ENCODE measurements at regions not wholly inside any gene's neighbourhood (a gene's known extent, or its start where the extent isn't known, plus 50 kb on each side); places are given as distances from the start of the nearest gene placed in this dataset.

DNA sequence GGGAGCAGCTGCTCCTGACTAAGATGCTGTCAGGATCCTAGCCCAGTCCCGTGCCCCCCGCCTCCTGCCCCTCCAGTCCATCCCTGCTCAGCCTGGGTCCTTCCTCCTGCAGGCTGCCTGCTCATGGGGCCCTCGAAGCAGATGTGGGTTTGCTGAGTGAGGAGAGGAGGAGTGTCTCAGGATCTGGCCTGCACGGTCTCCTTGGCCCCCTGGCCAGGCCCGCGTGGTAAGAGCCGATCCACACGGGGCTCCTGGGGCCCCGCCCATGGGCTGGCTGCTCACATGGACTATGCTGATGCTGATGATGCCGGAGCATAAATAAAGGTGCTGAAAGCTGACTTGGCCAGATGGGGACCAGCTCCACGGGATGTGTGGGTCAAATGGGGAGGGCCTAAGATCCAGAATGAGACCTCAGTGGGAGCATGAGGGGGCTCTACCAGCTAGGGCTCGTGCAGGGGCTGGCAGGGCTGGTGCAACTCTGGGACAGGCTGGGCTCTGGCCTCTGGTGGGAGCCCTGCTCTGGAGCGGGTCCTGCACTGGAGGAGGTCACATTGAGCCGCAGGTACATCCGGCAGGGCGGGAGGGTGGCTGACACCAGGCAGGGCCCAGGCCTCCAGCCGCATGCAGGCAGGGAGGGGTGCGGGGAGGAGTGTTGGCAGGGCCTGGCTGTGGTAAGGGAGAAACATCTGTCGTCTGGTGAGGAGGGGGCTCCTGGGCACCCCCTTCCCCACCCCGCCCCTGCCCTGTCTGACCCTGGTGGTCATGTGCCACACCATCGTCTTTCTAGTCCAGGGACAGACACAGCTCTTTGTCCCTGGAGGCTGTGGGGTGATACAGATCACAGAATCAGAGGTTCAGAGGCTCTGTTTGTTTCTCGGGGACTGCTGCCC, 275.3 kb upstream of the HDAC4 start:
- H3K4me1 ChIP-seq (ENCODE audit: insufficient read depth) = no peaks in the 10 kb centered on the region
- H3K36me3 ChIP-seq (ENCODE audit: insufficient read depth) = no peaks in the 10 kb centered on the region
- TF ChIP-seq, protein P1, sequence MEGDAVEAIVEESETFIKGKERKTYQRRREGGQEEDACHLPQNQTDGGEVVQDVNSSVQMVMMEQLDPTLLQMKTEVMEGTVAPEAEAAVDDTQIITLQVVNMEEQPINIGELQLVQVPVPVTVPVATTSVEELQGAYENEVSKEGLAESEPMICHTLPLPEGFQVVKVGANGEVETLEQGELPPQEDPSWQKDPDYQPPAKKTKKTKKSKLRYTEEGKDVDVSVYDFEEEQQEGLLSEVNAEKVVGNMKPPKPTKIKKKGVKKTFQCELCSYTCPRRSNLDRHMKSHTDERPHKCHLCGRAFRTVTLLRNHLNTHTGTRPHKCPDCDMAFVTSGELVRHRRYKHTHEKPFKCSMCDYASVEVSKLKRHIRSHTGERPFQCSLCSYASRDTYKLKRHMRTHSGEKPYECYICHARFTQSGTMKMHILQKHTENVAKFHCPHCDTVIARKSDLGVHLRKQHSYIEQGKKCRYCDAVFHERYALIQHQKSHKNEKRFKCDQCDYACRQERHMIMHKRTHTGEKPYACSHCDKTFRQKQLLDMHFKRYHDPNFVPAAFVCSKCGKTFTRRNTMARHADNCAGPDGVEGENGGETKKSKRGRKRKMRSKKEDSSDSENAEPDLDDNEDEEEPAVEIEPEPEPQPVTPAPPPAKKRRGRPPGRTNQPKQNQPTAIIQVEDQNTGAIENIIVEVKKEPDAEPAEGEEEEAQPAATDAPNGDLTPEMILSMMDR (conservative IDR thresholded peaks at IDR 0.05; ENCODE audit: low read depth in 2 of 2) = no peak
- TF ChIP-seq NANOG (IDR thresholded peaks at IDR 0.05; ENCODE audit: borderline replicate concordance) = no peak
- TF ChIP-seq EZH2phosphoT487 (IDR thresholded peaks at IDR 0.05; ENCODE audit: unreplicated experiment) = no peak
- TF ChIP-seq ZNF331 (CRISPR knock-in tag; IDR thresholded peaks at IDR 0.05; ENCODE audit: low read depth) = no peak
- no peak for TF ChIP-seq STAT1 (IDR thresholded peaks at IDR 0.05; ENCODE audit: unreplicated experiment)
- TF ChIP-seq POLR2AphosphoS5 (IDR thresholded peaks at IDR 0.05; ENCODE audit: low read depth) = no peak
- no peak for TF ChIP-seq EZH2 (IDR thresholded peaks at IDR 0.05; ENCODE audit: low read depth, unreplicated experiment)
- TF ChIP-seq, protein P2, sequence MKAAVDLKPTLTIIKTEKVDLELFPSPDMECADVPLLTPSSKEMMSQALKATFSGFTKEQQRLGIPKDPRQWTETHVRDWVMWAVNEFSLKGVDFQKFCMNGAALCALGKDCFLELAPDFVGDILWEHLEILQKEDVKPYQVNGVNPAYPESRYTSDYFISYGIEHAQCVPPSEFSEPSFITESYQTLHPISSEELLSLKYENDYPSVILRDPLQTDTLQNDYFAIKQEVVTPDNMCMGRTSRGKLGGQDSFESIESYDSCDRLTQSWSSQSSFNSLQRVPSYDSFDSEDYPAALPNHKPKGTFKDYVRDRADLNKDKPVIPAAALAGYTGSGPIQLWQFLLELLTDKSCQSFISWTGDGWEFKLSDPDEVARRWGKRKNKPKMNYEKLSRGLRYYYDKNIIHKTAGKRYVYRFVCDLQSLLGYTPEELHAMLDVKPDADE (IDR thresholded peaks at IDR 0.05) = no peak
- no peaks in the 10 kb centered on the region for H3K79me2 ChIP-seq (replicated peaks; ENCODE audit: insufficient read depth)
- H4K20me1 ChIP-seq (replicated peaks; ENCODE audit: insufficient read depth) = no peaks in the 10 kb centered on the region
- no peaks in the 10 kb centered on the region for H3K4me1 Mint-ChIP-seq
- H3K27ac ChIP-seq (ENCODE audit: low read depth) = no peak overlapping the region
- H3F3A ChIP-seq (replicated peaks; ENCODE audit: low read depth) = no peaks in the 10 kb centered on the region
- no peaks in the 10 kb centered on the region for H3K27me3 Mint-ChIP-seq (ENCODE audit: insufficient read depth, low read depth, poor library complexity)
- no peak overlapping the region for H3K4me3 ChIP-seq
- no peaks in the 10 kb centered on the region; the same call in 2 of the 3 replicates for H3K9me3 Mint-ChIP-seq
- no peak overlapping the region for H3K4me2 ChIP-seq
- H2AFZ ChIP-seq = no peak overlapping the region
- no peak overlapping the region for H3K4me3 Mint-ChIP-seq
- no peak overlapping the region for H3K27ac Mint-ChIP-seq
- no peaks in the 10 kb centered on the region for H3K9me2 ChIP-seq (ENCODE audit: insufficient read depth)
- ATAC-seq (peak; percentile 31; the same call in 2 of the 3 replicates), DNase-seq (ENCODE audit: low spot score) (no peak)
- no peaks in the 10 kb centered on the region; the same call in 2 of the 3 replicates for H3K36me3 Mint-ChIP-seq (ENCODE audit: low read depth)
- no peaks in the 10 kb centered on the region for H3K27me3 ChIP-seq (ENCODE audit: insufficient read depth)

DNA sequence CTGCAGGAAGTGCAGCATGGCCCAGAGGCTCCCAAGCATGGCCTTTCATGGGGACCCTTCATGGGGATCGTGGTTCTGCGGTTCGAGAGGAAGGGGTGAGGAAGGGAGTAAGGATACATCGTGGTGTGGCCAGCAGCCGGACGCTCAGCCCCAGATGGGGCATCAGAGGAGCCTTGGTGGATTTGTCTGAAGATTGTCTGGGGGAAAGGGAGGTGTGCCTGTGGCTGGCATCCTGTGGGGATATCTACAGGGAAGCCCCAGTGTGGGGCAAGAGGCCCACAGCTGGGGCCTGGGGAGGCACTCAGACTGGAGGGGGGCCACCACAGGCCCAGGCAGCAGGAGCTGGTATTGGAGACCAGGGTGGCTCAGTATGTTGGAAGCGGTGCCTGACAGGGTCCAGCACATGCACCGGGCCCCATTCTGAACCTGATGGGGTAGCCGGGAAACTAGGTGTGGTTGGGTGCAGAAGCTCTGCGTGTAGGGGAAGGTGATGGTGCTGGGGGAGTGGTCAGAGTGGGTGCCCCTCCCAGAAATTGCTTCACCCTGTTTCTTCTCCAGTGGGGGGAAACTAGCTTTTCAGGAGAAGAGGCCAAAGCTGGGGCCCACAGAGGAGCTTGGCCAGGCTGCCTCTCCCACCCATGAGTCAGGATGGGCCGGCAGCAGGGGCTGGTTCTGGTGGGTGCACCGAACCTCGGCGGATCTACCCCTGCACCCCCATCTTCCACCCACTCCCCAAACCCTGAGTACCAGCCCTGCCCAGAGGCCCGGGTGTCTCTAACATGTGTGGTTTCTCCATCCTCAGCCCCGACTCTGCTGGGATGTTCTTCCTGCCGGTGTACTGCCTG, 274.4 kb upstream of the HDAC4 start:
- no peak overlapping the region for H3K27ac Mint-ChIP-seq
- Histone ChIP-seq H3K9me2 (ENCODE audit: insufficient read depth) (no peaks in the 10 kb centered on the region), H2AFZ (no peak overlapping the region), H3K36me3 (ENCODE audit: insufficient read depth) (no peaks in the 10 kb centered on the region), H3F3A (replicated peaks; ENCODE audit: low read depth) (no peaks in the 10 kb centered on the region), H3K4me2 (no peak overlapping the region), H3K27ac (ENCODE audit: low read depth) (no peak overlapping the region), H3K27me3 (ENCODE audit: insufficient read depth) (no peaks in the 10 kb centered on the region), H3K4me1 (ENCODE audit: insufficient read depth) (no peaks in the 10 kb centered on the region), H4K20me1 (replicated peaks; ENCODE audit: insufficient read depth) (no peaks in the 10 kb centered on the region), H3K4me3 (no peak overlapping the region), H3K79me2 (replicated peaks; ENCODE audit: insufficient read depth) (no peaks in the 10 kb centered on the region)
- H3K27me3 Mint-ChIP-seq (ENCODE audit: insufficient read depth, low read depth, poor library complexity) = peaks cover 2% of the 10 kb centered on the region
- no peak for DNase-seq (ENCODE audit: low spot score)
- no peaks in the 10 kb centered on the region for H3K4me1 Mint-ChIP-seq
- H3K36me3 Mint-ChIP-seq (ENCODE audit: low read depth) = no peaks in the 10 kb centered on the region; the same call in 2 of the 3 replicates
- no peaks in the 10 kb centered on the region; the same call in 2 of the 3 replicates for H3K9me3 Mint-ChIP-seq
- no peak overlapping the region for H3K4me3 Mint-ChIP-seq
- ATAC-seq = no peak
- no peak for TF ChIP-seq STAT1 (IDR thresholded peaks at IDR 0.05; ENCODE audit: unreplicated experiment)
- no peak for TF ChIP-seq NANOG (IDR thresholded peaks at IDR 0.05; ENCODE audit: borderline replicate concordance)
- TF ChIP-seq, protein P3, sequence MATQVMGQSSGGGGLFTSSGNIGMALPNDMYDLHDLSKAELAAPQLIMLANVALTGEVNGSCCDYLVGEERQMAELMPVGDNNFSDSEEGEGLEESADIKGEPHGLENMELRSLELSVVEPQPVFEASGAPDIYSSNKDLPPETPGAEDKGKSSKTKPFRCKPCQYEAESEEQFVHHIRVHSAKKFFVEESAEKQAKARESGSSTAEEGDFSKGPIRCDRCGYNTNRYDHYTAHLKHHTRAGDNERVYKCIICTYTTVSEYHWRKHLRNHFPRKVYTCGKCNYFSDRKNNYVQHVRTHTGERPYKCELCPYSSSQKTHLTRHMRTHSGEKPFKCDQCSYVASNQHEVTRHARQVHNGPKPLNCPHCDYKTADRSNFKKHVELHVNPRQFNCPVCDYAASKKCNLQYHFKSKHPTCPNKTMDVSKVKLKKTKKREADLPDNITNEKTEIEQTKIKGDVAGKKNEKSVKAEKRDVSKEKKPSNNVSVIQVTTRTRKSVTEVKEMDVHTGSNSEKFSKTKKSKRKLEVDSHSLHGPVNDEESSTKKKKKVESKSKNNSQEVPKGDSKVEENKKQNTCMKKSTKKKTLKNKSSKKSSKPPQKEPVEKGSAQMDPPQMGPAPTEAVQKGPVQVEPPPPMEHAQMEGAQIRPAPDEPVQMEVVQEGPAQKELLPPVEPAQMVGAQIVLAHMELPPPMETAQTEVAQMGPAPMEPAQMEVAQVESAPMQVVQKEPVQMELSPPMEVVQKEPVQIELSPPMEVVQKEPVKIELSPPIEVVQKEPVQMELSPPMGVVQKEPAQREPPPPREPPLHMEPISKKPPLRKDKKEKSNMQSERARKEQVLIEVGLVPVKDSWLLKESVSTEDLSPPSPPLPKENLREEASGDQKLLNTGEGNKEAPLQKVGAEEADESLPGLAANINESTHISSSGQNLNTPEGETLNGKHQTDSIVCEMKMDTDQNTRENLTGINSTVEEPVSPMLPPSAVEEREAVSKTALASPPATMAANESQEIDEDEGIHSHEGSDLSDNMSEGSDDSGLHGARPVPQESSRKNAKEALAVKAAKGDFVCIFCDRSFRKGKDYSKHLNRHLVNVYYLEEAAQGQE (IDR thresholded peaks at IDR 0.05; ENCODE audit: unreplicated experiment) = no peak
- TF ChIP-seq ZNF331 (CRISPR knock-in tag; IDR thresholded peaks at IDR 0.05; ENCODE audit: low read depth) = no peak
